Loucy (cell line): ENCODE measurements at regions not wholly inside any gene's neighbourhood (a gene's known extent, or its start where the extent isn't known, plus 50 kb on each side); places are given as distances from the start of the nearest gene placed in this dataset.
"Not testable (repeated sequence)": the region's sequence is repeated elsewhere in the genome, so short reads cannot be mapped to it uniquely, and the experiment has no call there.

Source experiments
- H2AFZ ChIP-seq: fragments of 200-600 bp; sonication (generic); 2 replicates; pipeline ENCODE4 v1.6.0; 2016; ENCODE audit warnings: antibody characterized with exemption, mild to moderate bottlenecking, low read length, moderate library complexity
- H3F3A ChIP-seq: fragments of 200-600 bp; 2 replicates; pipeline ENCODE4 v1.6.0; 2016; ENCODE audit warnings: antibody characterized with exemption, low read depth, mild to moderate bottlenecking
- H3K27me3 ChIP-seq: fragments of 200-600 bp; sonication (generic); 2 replicates; pipeline ENCODE4 v1.6.1; 2014; ENCODE audit warnings: low read length, mild to moderate bottlenecking; ENCODE audit not compliant: insufficient read depth, poor library complexity, severe bottlenecking
- H3K36me3 ChIP-seq: fragments of 200-600 bp; sonication (generic); 2 replicates; pipeline ENCODE4 v1.6.1; 2016; ENCODE audit warnings: low read length; ENCODE audit not compliant: insufficient read depth
- H3K4me1 ChIP-seq: fragments of 200-600 bp; sonication (generic); 2 replicates; pipeline ENCODE4 v1.5.1; 2014; ENCODE audit warnings: low read length, mild to moderate bottlenecking; ENCODE audit not compliant: insufficient read depth, poor library complexity, severe bottlenecking
- H3K4me2 ChIP-seq: fragments of 200-600 bp; sonication (generic); 2 replicates; pipeline ENCODE4 v1.6.0; 2014; ENCODE audit warnings: antibody characterized with exemption, low read length, low read depth, mild to moderate bottlenecking; ENCODE audit not compliant: poor library complexity, severe bottlenecking
- H3K4me3 ChIP-seq: fragments of 200-600 bp; sonication (generic); 2 replicates; pipeline ENCODE4 v1.5.1; 2014; ENCODE audit warnings: low read length, mild to moderate bottlenecking, mixed read lengths; ENCODE audit not compliant: poor library complexity, severe bottlenecking
- H3K79me2 ChIP-seq: fragments of 200-600 bp; sonication (generic); 2 replicates; pipeline ENCODE4 v1.6.1; 2014; ENCODE audit warnings: low read length; ENCODE audit not compliant: insufficient read depth
- H3K9ac ChIP-seq: fragments of 200-600 bp; sonication (generic); 2 replicates; pipeline ENCODE4 v1.6.0; 2014; ENCODE audit warnings: mild to moderate bottlenecking, low read depth, low read length, moderate library complexity; ENCODE audit not compliant: poor library complexity, severe bottlenecking
- H3K9me2 ChIP-seq: fragments of 200-600 bp; sonication (generic); replicated peaks from 2 replicates; pipeline ENCODE4 v1.6.1; 2016; ENCODE audit warnings: low read depth, low read length, mixed read lengths
- H3K9me3 ChIP-seq: fragments of 200-600 bp; sonication (generic); 2 replicates; pipeline ENCODE4 v1.6.1; 2014; ENCODE audit warnings: mild to moderate bottlenecking, antibody characterized with exemption, low read length, low read depth; ENCODE audit not compliant: insufficient read depth
- H4K20me1 ChIP-seq: fragments of 200-600 bp; sonication (generic); 2 replicates; pipeline ENCODE4 v1.6.0; 2014; ENCODE audit warnings: antibody characterized with exemption, low read length, mild to moderate bottlenecking; ENCODE audit not compliant: insufficient read depth, poor library complexity, severe bottlenecking
- TF ChIP-seq, protein P1 (sequence below): fragments of 200-600 bp; sonication (generic); conservative IDR thresholded peaks from 2 replicates; pipeline ENCODE4 v1.5.1; 2014; ENCODE audit warnings: mild to moderate bottlenecking, antibody characterized with exemption, low read length

- not testable (repeated sequence) for H4K20me1 ChIP-seq, H2AFZ ChIP-seq, H3K36me3 ChIP-seq, H3K9me3 ChIP-seq, H3K27me3 ChIP-seq, H3K4me3 ChIP-seq, H3F3A ChIP-seq, H3K9ac ChIP-seq, H3K4me1 ChIP-seq, H3K9me2 ChIP-seq, H3K4me2 ChIP-seq, H3K79me2 ChIP-seq
- TF ChIP-seq, protein P1, sequence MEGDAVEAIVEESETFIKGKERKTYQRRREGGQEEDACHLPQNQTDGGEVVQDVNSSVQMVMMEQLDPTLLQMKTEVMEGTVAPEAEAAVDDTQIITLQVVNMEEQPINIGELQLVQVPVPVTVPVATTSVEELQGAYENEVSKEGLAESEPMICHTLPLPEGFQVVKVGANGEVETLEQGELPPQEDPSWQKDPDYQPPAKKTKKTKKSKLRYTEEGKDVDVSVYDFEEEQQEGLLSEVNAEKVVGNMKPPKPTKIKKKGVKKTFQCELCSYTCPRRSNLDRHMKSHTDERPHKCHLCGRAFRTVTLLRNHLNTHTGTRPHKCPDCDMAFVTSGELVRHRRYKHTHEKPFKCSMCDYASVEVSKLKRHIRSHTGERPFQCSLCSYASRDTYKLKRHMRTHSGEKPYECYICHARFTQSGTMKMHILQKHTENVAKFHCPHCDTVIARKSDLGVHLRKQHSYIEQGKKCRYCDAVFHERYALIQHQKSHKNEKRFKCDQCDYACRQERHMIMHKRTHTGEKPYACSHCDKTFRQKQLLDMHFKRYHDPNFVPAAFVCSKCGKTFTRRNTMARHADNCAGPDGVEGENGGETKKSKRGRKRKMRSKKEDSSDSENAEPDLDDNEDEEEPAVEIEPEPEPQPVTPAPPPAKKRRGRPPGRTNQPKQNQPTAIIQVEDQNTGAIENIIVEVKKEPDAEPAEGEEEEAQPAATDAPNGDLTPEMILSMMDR = peak; percentile 74
Measured at GRCh38 chr1:146478125-146478720, 249.4 kb upstream of the NOTCH2NLA start.

GRCh38 chr1:146475086-146475485 is 246.3 kb upstream of the NOTCH2NLA start:
- not testable (repeated sequence) for H3K4me1 ChIP-seq, H3K9me2 ChIP-seq, H3K9ac ChIP-seq, H3K4me2 ChIP-seq, H2AFZ ChIP-seq, H3K4me3 ChIP-seq, H3F3A ChIP-seq, H3K9me3 ChIP-seq, H4K20me1 ChIP-seq, H3K79me2 ChIP-seq, H3K36me3 ChIP-seq, H3K27me3 ChIP-seq

GRCh38 chr1:146474216-146474615 is 245.4 kb upstream of the NOTCH2NLA start:
- not testable (repeated sequence) for H3K4me2 ChIP-seq, H4K20me1 ChIP-seq, H3K36me3 ChIP-seq, H3K4me3 ChIP-seq, H3K27me3 ChIP-seq, H3K79me2 ChIP-seq, H2AFZ ChIP-seq, H3K4me1 ChIP-seq, H3K9ac ChIP-seq, H3F3A ChIP-seq, H3K9me2 ChIP-seq, H3K9me3 ChIP-seq

- H3K4me1 ChIP-seq, H3F3A ChIP-seq, H3K9me3 ChIP-seq, H3K9me2 ChIP-seq, H3K27me3 ChIP-seq, H3K79me2 ChIP-seq, H4K20me1 ChIP-seq, H3K36me3 ChIP-seq: not testable (repeated sequence)
- Histone ChIP-seq H3K4me3 (peak overlapping the region; percentile 70), H2AFZ (peak overlapping the region; percentile 92), H3K9ac (peak overlapping the region; percentile 14), H3K4me2 (peak overlapping the region; percentile 72)
Measured at GRCh38 chr1:146472192-146472861, 243.5 kb upstream of the NOTCH2NLA start.

GRCh38 chr1:146459939-146460338 is 231.1 kb upstream of the NOTCH2NLA start:
- H3K27me3 ChIP-seq, H3K4me3 ChIP-seq, H3K79me2 ChIP-seq, H3K36me3 ChIP-seq, H3K4me1 ChIP-seq, H2AFZ ChIP-seq, H3K4me2 ChIP-seq, H3K9ac ChIP-seq, H4K20me1 ChIP-seq, H3K9me2 ChIP-seq, H3K9me3 ChIP-seq, H3F3A ChIP-seq: not testable (repeated sequence)

GRCh38 chr1:146459308-146459707 is 230.5 kb upstream of the NOTCH2NLA start:
- not testable (repeated sequence) for H3K9ac ChIP-seq, H3K4me2 ChIP-seq

DNA sequence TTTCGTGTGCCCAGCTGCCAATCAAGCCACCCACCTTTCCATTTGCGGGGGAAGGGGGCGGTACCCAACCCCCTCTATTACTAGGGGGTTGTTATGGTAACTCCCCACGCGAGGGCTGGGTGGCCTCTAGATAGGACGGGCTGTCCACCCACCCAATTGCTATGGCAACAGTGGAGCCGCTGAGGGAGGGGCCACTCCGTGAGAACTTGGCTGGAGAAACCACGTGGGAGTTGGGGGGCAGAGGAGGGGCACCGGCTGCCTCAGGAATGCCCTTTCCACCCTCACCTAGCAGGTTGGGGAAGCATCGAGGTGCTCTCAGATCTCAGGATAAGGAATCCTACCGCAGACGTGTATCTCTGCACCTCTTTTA is 220.0 kb upstream of the NOTCH2NLA start:
- not testable (repeated sequence) for H3K27me3 ChIP-seq, H3K9me3 ChIP-seq, H3K4me2 ChIP-seq, H3K36me3 ChIP-seq, H3K4me3 ChIP-seq, H2AFZ ChIP-seq, H3K9me2 ChIP-seq, H3K79me2 ChIP-seq, H3K9ac ChIP-seq, H4K20me1 ChIP-seq, H3F3A ChIP-seq, H3K4me1 ChIP-seq

More at GRCh38 chr1:146459308-146459707, 230.5 kb upstream of the NOTCH2NLA start:
- H3K4me1 ChIP-seq, H3K79me2 ChIP-seq, H4K20me1 ChIP-seq, H3K9me2 ChIP-seq, H3K9me3 ChIP-seq, H3K4me3 ChIP-seq, H3K27me3 ChIP-seq, H3F3A ChIP-seq, H3K36me3 ChIP-seq, H2AFZ ChIP-seq: not testable (repeated sequence)
